Astrocyte (in vitro differentiated cells and primary cell): ENCODE measurements at regions not wholly inside any gene's neighbourhood (a gene's known extent, or its start where the extent isn't known, plus 50 kb on each side); places are given as distances from the start of the nearest gene placed in this dataset.

Experiments used
- DNase-seq: peaks from one replicate; pipeline ENCODE4 v3.0.0-alpha.2; 2010; ENCODE audit warnings: low read depth
- FAIRE-seq: peaks from 2 replicates; lab custom pipeline; 2011; peaks lifted over from hg19 to GRCh38; lab: Jason Lieb, UNC
- H2AFZ ChIP-seq: 2 replicates; pipeline ENCODE4 v1.6.0; 2012; ENCODE audit warnings: low read depth, low read length, inconsistent platforms
- H3K27ac ChIP-seq: 2 replicates; pipeline ENCODE4 v1.5.1; 2011; ENCODE audit warnings: low read depth, low read length, inconsistent platforms
- H3K27me3 ChIP-seq: 2 replicates; pipeline ENCODE4 v1.6.0; 2011; ENCODE audit warnings: low read length, inconsistent platforms; ENCODE audit not compliant: insufficient read depth
- H3K36me3 ChIP-seq: 2 replicates; pipeline ENCODE4 v1.5.1; 2011; ENCODE audit warnings: low read length, inconsistent platforms; ENCODE audit not compliant: insufficient read depth
- H3K4me1 ChIP-seq: 2 replicates; pipeline ENCODE4 v1.5.1; 2011; ENCODE audit warnings: low read length, inconsistent platforms; ENCODE audit not compliant: insufficient read depth
- H3K4me2 ChIP-seq: 2 replicates; pipeline ENCODE4 v1.6.0; 2012; ENCODE audit warnings: low read length, inconsistent platforms
- H3K4me3 ChIP-seq: 2 replicates; pipeline ENCODE4 v1.5.1; 2011; ENCODE audit warnings: low read depth, mild to moderate bottlenecking, low read length, inconsistent platforms; ENCODE audit not compliant: insufficient read depth
- H3K79me2 ChIP-seq: 2 replicates; pipeline ENCODE4 v1.6.0; 2012; ENCODE audit warnings: mild to moderate bottlenecking, low read length, inconsistent platforms; ENCODE audit not compliant: insufficient read depth
- H3K9ac ChIP-seq: 2 replicates; pipeline ENCODE4 v1.6.0; 2012; ENCODE audit warnings: mild to moderate bottlenecking, low read length, inconsistent platforms
- H3K9me3 ChIP-seq: 2 replicates; pipeline ENCODE4 v1.5.1; 2012; ENCODE audit warnings: low read depth, mild to moderate bottlenecking, low read length, inconsistent platforms; ENCODE audit not compliant: insufficient read depth
- H4K20me1 ChIP-seq: 2 replicates; pipeline ENCODE4 v1.6.0; 2012; ENCODE audit warnings: low read length, inconsistent platforms; ENCODE audit not compliant: insufficient read depth
- H3K27ac Mint-ChIP-seq: one replicate; pipeline ENCODE4 v1.8.0; 2021; ENCODE audit warnings: mild to moderate bottlenecking, mixed read lengths; ENCODE audit not compliant: unreplicated experiment
- H3K27me3 Mint-ChIP-seq: one replicate; pipeline ENCODE4 v1.8.0; 2021; ENCODE audit warnings: low read depth, mixed read lengths; ENCODE audit not compliant: unreplicated experiment
- H3K36me3 Mint-ChIP-seq: one replicate; pipeline ENCODE4 v1.8.0; 2021; ENCODE audit warnings: low read depth, mixed read lengths; ENCODE audit not compliant: unreplicated experiment
- H3K4me1 Mint-ChIP-seq: one replicate; pipeline ENCODE4 v1.8.0; 2021; ENCODE audit warnings: low read depth, mixed read lengths; ENCODE audit not compliant: unreplicated experiment
- H3K4me3 Mint-ChIP-seq: one replicate; pipeline ENCODE4 v1.8.0; 2021; ENCODE audit warnings: mild to moderate bottlenecking, moderate library complexity, mixed read lengths; ENCODE audit not compliant: unreplicated experiment
- H3K9me3 Mint-ChIP-seq: one replicate; pipeline ENCODE4 v1.8.0; 2021; ENCODE audit warnings: mild to moderate bottlenecking, mixed read lengths; ENCODE audit not compliant: unreplicated experiment
- CTCF ChIP-seq: IDR thresholded peaks from 2 replicates; pipeline ENCODE4 v1.5.1; 2011; ENCODE audit warnings: low read depth, mild to moderate bottlenecking, inconsistent platforms, low read length, moderate library complexity; ENCODE audit not compliant: insufficient read depth
- EZH2 ChIP-seq: IDR thresholded peaks from 2 replicates; pipeline ENCODE4 v1.6.1; 2012; ENCODE audit warnings: mild to moderate bottlenecking, low read length, inconsistent platforms; ENCODE audit not compliant: insufficient read depth

GRCh38 chr14:26206640-26207039, 391.2 kb downstream of the NOVA1 start:
- H3K4me1 Mint-ChIP-seq: no peaks in the 10 kb centered on the region
- Histone ChIP-seq H3K79me2 (no peaks in the 10 kb centered on the region), H3K4me3 (no peak overlapping the region), H3K9me3 (no peaks in the 10 kb centered on the region), H3K4me1 (peaks cover 4% of the 10 kb centered on the region), H3K27me3 (peaks cover 64% of the 10 kb centered on the region), H3K4me2 (no peak overlapping the region), H4K20me1 (no peaks in the 10 kb centered on the region), H3K9ac (no peak overlapping the region), H2AFZ (no peak overlapping the region), H3K27ac (no peak overlapping the region), H3K36me3 (no peaks in the 10 kb centered on the region)
- H3K27ac Mint-ChIP-seq: no peak overlapping the region
- FAIRE-seq (no peak), DNase-seq (no peak)
- TF ChIP-seq EZH2 (no peak), CTCF (no peak)
- H3K4me3 Mint-ChIP-seq: no peak overlapping the region
- H3K27me3 Mint-ChIP-seq: peaks cover 70% of the 10 kb centered on the region
- no peaks in the 10 kb centered on the region for H3K9me3 Mint-ChIP-seq
- no peaks in the 10 kb centered on the region for H3K36me3 Mint-ChIP-seq

GRCh38 chr14:26204728-26205479, 392.9 kb downstream of the NOVA1 start:
- TF ChIP-seq CTCF (no peak), EZH2 (no peak)
- Histone ChIP-seq H3K4me1 (peaks cover 12% of the 10 kb centered on the region), H3K9me3 (no peaks in the 10 kb centered on the region), H3K27me3 (peaks cover 66% of the 10 kb centered on the region), H3K4me3 (peak overlapping the region; percentile 59), H3K9ac (peak overlapping the region; percentile 49), H4K20me1 (peaks cover 4% of the 10 kb centered on the region), H3K4me2 (peak overlapping the region; percentile 88), H3K79me2 (no peaks in the 10 kb centered on the region), H3K27ac (no peak overlapping the region), H2AFZ (peak overlapping the region; percentile 69), H3K36me3 (no peaks in the 10 kb centered on the region)
- Mint-ChIP-seq H3K27ac (peak overlapping the region; percentile 86), H3K36me3 (no peaks in the 10 kb centered on the region), H3K9me3 (no peaks in the 10 kb centered on the region), H3K4me3 (peak overlapping the region; percentile 78), H3K27me3 (peaks cover 55% of the 10 kb centered on the region), H3K4me1 (peaks cover 6% of the 10 kb centered on the region)
- DNase-seq: no peak
- FAIRE-seq: no peak

GRCh38 chr14:26204366-26204727, 393.5 kb downstream of the NOVA1 start:
- Histone ChIP-seq H3K9me3 (no peaks in the 10 kb centered on the region), H3K36me3 (no peaks in the 10 kb centered on the region), H2AFZ (peak overlapping the region; percentile 69), H3K79me2 (no peaks in the 10 kb centered on the region), H3K27me3 (peaks cover 65% of the 10 kb centered on the region), H3K27ac (no peak overlapping the region), H3K9ac (peak overlapping the region; percentile 49), H4K20me1 (peaks cover 6% of the 10 kb centered on the region), H3K4me1 (peaks cover 17% of the 10 kb centered on the region), H3K4me2 (peak overlapping the region; percentile 88), H3K4me3 (peak overlapping the region; percentile 59)
- Mint-ChIP-seq H3K4me3 (no peak overlapping the region), H3K27me3 (peaks cover 53% of the 10 kb centered on the region), H3K9me3 (no peaks in the 10 kb centered on the region), H3K36me3 (no peaks in the 10 kb centered on the region), H3K27ac (no peak overlapping the region), H3K4me1 (peaks cover 9% of the 10 kb centered on the region)
- FAIRE-seq: no peak
- DNase-seq: no peak
- TF ChIP-seq EZH2 (no peak), CTCF (no peak)
